ENCODE measurements at regions not wholly inside any gene's neighbourhood (a gene's known extent, or its start where the extent isn't known, plus 50 kb on each side); places are given as distances from the start of the nearest gene placed in this dataset.

DNA sequence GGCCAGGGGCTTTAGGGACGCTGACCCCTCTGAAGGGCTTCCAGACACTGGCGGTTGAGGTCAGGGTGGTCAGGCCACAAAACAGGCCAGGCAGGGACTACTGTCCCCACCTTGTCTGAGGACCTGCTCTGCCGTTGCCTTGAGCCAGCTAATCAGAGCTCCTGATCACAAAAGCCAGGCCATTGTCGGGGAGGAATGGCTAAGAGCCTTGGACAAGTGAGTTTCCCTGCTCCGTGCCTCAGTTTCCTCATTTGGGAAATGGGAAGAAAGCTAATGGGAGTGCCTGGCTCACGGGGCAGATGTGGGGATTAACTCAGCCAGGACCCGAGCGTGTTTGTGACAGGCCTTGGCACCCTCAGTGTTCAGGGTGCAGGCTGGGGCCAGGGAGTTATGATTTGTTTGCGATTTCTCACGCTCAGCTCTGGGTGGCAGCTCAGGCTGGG, 246.5 kb upstream of the CIBAR2 start:
- Mint-ChIP-seq H3K4me3 (no peak overlapping the region), H3K36me3 (ENCODE audit: low read depth) (peaks cover 6% of the 10 kb centered on the region), H3K27me3 (ENCODE audit: low read depth) (peaks cover 3% of the 10 kb centered on the region), H3K9me3 (no peaks in the 10 kb centered on the region), H3K4me1 (peaks cover 55% of the 10 kb centered on the region), H3K27ac (peak overlapping the region in 1 of 3 experiments; percentile 15)
- TF ChIP-seq CTCF (IDR thresholded peaks at IDR 0.05; ENCODE audit: unreplicated experiment in 3 of 3), result no peak

DNA sequence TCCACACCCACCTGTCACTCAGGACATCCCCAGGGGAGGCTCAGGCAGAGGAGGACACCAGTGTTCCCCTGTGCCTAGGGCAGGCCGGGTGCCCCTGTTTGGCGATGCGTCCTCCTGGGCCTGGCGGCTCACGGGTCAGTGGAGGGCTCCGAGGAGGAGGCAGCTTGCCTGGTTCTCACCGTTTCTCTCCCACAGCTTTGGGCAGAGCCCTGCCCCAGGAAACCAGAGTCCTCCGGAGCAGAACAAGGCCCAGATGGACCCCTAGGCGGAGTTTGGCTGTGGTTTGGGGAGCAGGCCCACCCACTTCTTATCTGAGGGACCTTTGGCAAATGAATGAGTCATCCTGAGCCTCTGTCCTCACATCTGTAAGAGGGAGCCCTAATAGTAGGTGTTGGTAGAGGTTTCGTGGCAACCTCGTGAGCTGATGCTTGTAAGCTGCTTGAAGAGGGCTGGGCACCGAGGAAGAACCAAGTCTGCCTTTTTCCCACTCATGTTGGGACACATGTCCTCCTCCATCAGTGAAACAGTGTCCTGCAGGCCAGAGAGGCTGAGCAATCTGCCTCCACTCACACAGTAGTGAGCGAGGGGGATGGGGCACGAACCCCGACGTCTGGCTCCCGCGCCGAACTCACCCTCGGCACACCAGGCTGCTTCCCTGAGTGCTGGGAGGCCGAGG, 247.0 kb upstream of the CIBAR2 start:
- Mint-ChIP-seq H3K4me1 (peaks cover 55% of the 10 kb centered on the region), H3K4me3 (no peak overlapping the region), H3K27ac (no peak overlapping the region), H3K9me3 (no peaks in the 10 kb centered on the region), H3K36me3 (ENCODE audit: low read depth) (peaks cover 5% of the 10 kb centered on the region), H3K27me3 (ENCODE audit: low read depth) (peaks cover 3% of the 10 kb centered on the region)
- TF ChIP-seq CTCF (IDR thresholded peaks at IDR 0.05; ENCODE audit: unreplicated experiment in 3 of 3), result no peak

GRCh38 chr16:85360323-85361277, 248.3 kb upstream of the CIBAR2 start:
- no peak overlapping the region for H3K4me3 Mint-ChIP-seq
- peaks cover 6% of the 10 kb centered on the region for H3K36me3 Mint-ChIP-seq (ENCODE audit: low read depth)

DNA sequence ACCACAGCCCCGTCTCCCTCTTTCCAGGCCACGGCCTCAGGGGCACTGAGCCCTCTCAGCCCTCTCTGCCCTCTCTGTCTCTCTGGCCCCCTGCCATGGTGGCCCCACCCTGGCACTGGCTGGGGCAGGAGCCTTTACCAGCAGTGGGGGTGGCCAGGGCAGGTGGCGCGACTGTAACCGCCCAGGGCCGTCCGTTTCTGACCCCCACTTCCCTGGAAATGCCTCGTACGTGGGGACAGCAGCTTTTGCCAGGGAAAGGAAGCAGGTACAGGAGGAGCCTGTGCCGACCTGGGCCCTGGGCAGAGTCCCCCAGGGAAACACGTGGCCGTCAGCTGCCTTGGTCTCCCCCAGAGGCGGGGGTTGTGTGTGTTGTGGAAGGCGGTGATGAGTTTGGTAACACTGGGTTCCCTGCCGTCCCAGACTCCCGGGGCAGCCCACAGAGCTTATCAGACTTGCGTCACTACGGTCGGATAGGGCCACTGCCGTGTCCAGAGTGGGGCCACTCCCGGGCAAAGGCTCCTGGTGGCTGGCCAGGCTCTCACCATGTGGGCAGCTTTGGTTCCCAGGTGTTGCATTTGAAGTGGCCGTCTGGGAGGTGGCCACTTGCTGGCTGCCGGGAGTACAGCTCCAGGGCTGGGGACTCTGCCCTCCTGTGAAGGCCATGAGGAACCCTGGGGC, 249.3 kb upstream of the CIBAR2 start:
- no peak overlapping the region for H3K4me3 Mint-ChIP-seq
- no peaks in the 10 kb centered on the region for H3K9me3 Mint-ChIP-seq
- H3K36me3 Mint-ChIP-seq (ENCODE audit: low read depth), result peaks cover 6% of the 10 kb centered on the region
- H3K27ac Mint-ChIP-seq, result peak overlapping the region in 2 of 3 experiments; percentile 62 to 66
- TF ChIP-seq CTCF (IDR thresholded peaks at IDR 0.05; ENCODE audit: unreplicated experiment in 3 of 3), result no peak
- H3K27me3 Mint-ChIP-seq (ENCODE audit: low read depth), result no peaks in the 10 kb centered on the region
- H3K4me1 Mint-ChIP-seq, result peaks cover 59% of the 10 kb centered on the region

More at GRCh38 chr16:85360323-85361277, 248.3 kb upstream of the CIBAR2 start:
- H3K4me1 Mint-ChIP-seq, result peaks cover 56% of the 10 kb centered on the region
- peaks cover 3% of the 10 kb centered on the region for H3K27me3 Mint-ChIP-seq (ENCODE audit: low read depth)
- H3K9me3 Mint-ChIP-seq, result no peaks in the 10 kb centered on the region
- TF ChIP-seq CTCF (IDR thresholded peaks at IDR 0.05; ENCODE audit: unreplicated experiment in 3 of 3), result no peak
- peak overlapping the region; percentile 45 to 66 (median 62) for H3K27ac Mint-ChIP-seq

GRCh38 chr16:85362443-85362842, 250.2 kb upstream of the CIBAR2 start:
- H3K4me1 Mint-ChIP-seq, result peaks cover 67% of the 10 kb centered on the region
- H3K4me3 Mint-ChIP-seq, result peak overlapping the region in 1 of 3 experiments; percentile 43
- peak overlapping the region in 2 of 3 experiments; percentile 28 to 92 for H3K27ac Mint-ChIP-seq
- no peaks in the 10 kb centered on the region for H3K9me3 Mint-ChIP-seq
- no peak for TF ChIP-seq CTCF (IDR thresholded peaks at IDR 0.05; ENCODE audit: unreplicated experiment in 3 of 3)
- H3K36me3 Mint-ChIP-seq (ENCODE audit: low read depth), result peaks cover 6% of the 10 kb centered on the region
- H3K27me3 Mint-ChIP-seq (ENCODE audit: low read depth), result peaks cover 4% of the 10 kb centered on the region

Data from nephron (organoid).